ENCODE measurements at regions not wholly inside any gene's neighbourhood (a gene's known extent, or its start where the extent isn't known, plus 50 kb on each side); places are given as distances from the start of the nearest gene placed in this dataset.

DNA sequence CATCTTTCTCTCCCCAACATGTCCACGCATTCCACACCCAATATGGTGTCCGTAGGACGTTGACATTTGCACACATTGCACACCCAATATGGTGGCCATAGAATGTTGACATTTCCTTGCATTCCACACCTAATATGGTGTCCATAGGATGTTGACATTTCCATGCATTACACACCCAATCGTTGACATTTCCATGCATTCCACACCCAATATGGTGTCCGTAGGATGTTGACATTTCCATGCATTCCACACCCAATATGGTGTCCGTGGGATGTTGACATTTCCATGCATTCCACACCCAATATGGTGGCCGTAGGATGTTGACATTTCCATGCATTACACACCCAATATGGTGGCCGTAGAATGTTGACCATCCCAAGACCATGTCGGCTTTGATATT is 88.4 kb upstream of the SHOX start:
- DNase-seq: no peak
- no peak overlapping the region for H2BK12ac ChIP-seq (ENCODE audit: insufficient read length, low read depth, low read length)
- H3K9me3 ChIP-seq (ENCODE audit: control insufficient read depth, low read depth, low read length): no peaks in the 10 kb centered on the region
- no CpG with 5 or more reads among the region's 9 CpGs for WGBS (ENCODE audit: extremely low coverage, insufficient read length, low lambda C conversion rate)
- no peak overlapping the region for H3T11ph ChIP-seq (ENCODE audit: low read length)
- Mint-ChIP-seq H3K4me1 (peaks cover 4 to 9% of the 10 kb centered on the region in 2 experiments; a peak in 3 of 4 replicates), H3K27me3 (ENCODE audit: low read depth) (peaks cover 3% of the 10 kb centered on the region), H3K9me3 (no peaks in the 10 kb centered on the region), H3K4me3 (no peak overlapping the region), H3K27ac (no peak overlapping the region), H3K36me3 (ENCODE audit: insufficient read depth in 1 of 3, low read depth in 3 of 3) (no peaks in the 10 kb centered on the region)
- no peak overlapping the region for H3K18ac ChIP-seq (ENCODE audit: insufficient read length, low read depth, low read length)
- H2BK15ac ChIP-seq (ENCODE audit: low read depth, low read length): no peak overlapping the region
- no peaks in the 10 kb centered on the region for H3K79me1 ChIP-seq (ENCODE audit: insufficient read depth, low read depth, low read length, poor library complexity, severe bottlenecking)
- H4K91ac ChIP-seq (ENCODE audit: insufficient read length, low read depth, low read length): no peak overlapping the region
- H2AK5ac ChIP-seq (ENCODE audit: insufficient read length, low read length): no peak overlapping the region
- H3K4me1 ChIP-seq (ENCODE audit: insufficient read depth, low read length): no peaks in the 10 kb centered on the region
- H3K56ac ChIP-seq (ENCODE audit: insufficient read length, low read depth, low read length): no peak overlapping the region
- no peak overlapping the region for H2AFZ ChIP-seq (ENCODE audit: low read length)
- H4K5ac ChIP-seq (ENCODE audit: insufficient read length, low read depth, low read length): no peak overlapping the region
- no peak overlapping the region for H4K8ac ChIP-seq (replicated peaks; ENCODE audit: insufficient read length, low read depth, low read length)
- H3K23me2 ChIP-seq (ENCODE audit: insufficient read length, low read depth, low read length, poor library complexity, severe bottlenecking): no peaks in the 10 kb centered on the region
- H3K14ac ChIP-seq (ENCODE audit: insufficient read depth, low read length): no peak overlapping the region
- H2BK5ac ChIP-seq (ENCODE audit: insufficient read length, low read length): no peak overlapping the region
- H3K79me2 ChIP-seq (ENCODE audit: insufficient read depth, low read length): no peaks in the 10 kb centered on the region
- H3K4ac ChIP-seq (ENCODE audit: low read depth, low read length): no peak overlapping the region
- H3K4me2 ChIP-seq (ENCODE audit: insufficient read depth, insufficient read length, low read length): no peak overlapping the region
- no peaks in the 10 kb centered on the region for H4K20me1 ChIP-seq (ENCODE audit: control insufficient read depth, insufficient read depth, insufficient read length)
- no peak overlapping the region for H2BK20ac ChIP-seq (ENCODE audit: low read depth, low read length, poor library complexity, severe bottlenecking)
- no peaks in the 10 kb centered on the region for H3K27me3 ChIP-seq (ENCODE audit: insufficient read depth, low read length)
- H3K23ac ChIP-seq (ENCODE audit: insufficient read length, low read depth, low read length): no peak overlapping the region
- no peak overlapping the region for H2BK120ac ChIP-seq (ENCODE audit: low read depth, low read length, poor library complexity, severe bottlenecking)
- H3K27ac ChIP-seq (ENCODE audit: insufficient read length, low read depth, low read length): no peak overlapping the region
- TF ChIP-seq, protein P1, sequence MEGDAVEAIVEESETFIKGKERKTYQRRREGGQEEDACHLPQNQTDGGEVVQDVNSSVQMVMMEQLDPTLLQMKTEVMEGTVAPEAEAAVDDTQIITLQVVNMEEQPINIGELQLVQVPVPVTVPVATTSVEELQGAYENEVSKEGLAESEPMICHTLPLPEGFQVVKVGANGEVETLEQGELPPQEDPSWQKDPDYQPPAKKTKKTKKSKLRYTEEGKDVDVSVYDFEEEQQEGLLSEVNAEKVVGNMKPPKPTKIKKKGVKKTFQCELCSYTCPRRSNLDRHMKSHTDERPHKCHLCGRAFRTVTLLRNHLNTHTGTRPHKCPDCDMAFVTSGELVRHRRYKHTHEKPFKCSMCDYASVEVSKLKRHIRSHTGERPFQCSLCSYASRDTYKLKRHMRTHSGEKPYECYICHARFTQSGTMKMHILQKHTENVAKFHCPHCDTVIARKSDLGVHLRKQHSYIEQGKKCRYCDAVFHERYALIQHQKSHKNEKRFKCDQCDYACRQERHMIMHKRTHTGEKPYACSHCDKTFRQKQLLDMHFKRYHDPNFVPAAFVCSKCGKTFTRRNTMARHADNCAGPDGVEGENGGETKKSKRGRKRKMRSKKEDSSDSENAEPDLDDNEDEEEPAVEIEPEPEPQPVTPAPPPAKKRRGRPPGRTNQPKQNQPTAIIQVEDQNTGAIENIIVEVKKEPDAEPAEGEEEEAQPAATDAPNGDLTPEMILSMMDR (conservative IDR thresholded peaks at IDR 0.05): no peak
- H3K9ac ChIP-seq (ENCODE audit: extremely low read depth, insufficient read length, low read length): no peak overlapping the region
